GM23338 (cell line): ENCODE measurements at regions not wholly inside any gene's neighbourhood (a gene's known extent, or its start where the extent isn't known, plus 50 kb on each side); places are given as distances from the start of the nearest gene placed in this dataset.

Source experiments
- ATAC-seq: fragments of 200-7000 bp; cut with Tn5 transposase; 3 replicates; pipeline ENCODE4 v1.9.1; 2020
- DNase-seq: peaks from one replicate; pipeline ENCODE4 v3.0.0-alpha.2; 2015; ENCODE audit warnings: low spot score
- H2AFZ ChIP-seq: fragments of 200-600 bp; sonication (generic); 2 replicates; pipeline ENCODE4 v1.8.0; 2016; ENCODE audit warnings: antibody characterized with exemption, mild to moderate bottlenecking, moderate library complexity
- H3F3A ChIP-seq: fragments of 200-600 bp; sonication (generic); replicated peaks from 2 replicates; pipeline ENCODE4 v1.8.0; 2017; ENCODE audit warnings: antibody characterized with exemption, mixed run types, low read depth
- H3K27ac ChIP-seq: fragments of 200-600 bp; sonication (generic); 2 replicates; pipeline ENCODE4 v1.6.1; 2016; ENCODE audit warnings: low read depth
- H3K27me3 ChIP-seq: fragments of 200-600 bp; sonication (generic); 2 replicates; pipeline ENCODE4 v1.8.0; 2016; ENCODE audit warnings: mild to moderate bottlenecking, mixed run types, moderate library complexity; ENCODE audit not compliant: insufficient read depth
- H3K36me3 ChIP-seq: fragments of 200-600 bp; sonication (generic); 2 replicates; pipeline ENCODE4 v1.8.0; 2016; ENCODE audit warnings: mild to moderate bottlenecking; ENCODE audit not compliant: insufficient read depth
- H3K4me1 ChIP-seq: fragments of 200-600 bp; sonication (generic); 2 replicates; pipeline ENCODE4 v1.8.0; 2016; ENCODE audit warnings: mild to moderate bottlenecking, moderate library complexity; ENCODE audit not compliant: insufficient read depth
- H3K4me2 ChIP-seq: fragments of 200-600 bp; sonication (generic); 2 replicates; pipeline ENCODE4 v1.7.1; 2017; ENCODE audit warnings: mixed run types
- H3K4me3 ChIP-seq: fragments of 200-600 bp; sonication (generic); 2 replicates; pipeline ENCODE4 v1.6.1; 2016; ENCODE audit warnings: mixed run types
- H3K79me2 ChIP-seq: fragments of 200-600 bp; sonication (generic); replicated peaks from 2 replicates; pipeline ENCODE4 v1.8.0; 2017; ENCODE audit warnings: mild to moderate bottlenecking; ENCODE audit not compliant: insufficient read depth
- H3K9me2 ChIP-seq: fragments of 200-600 bp; sonication (generic); 2 replicates; pipeline ENCODE4 v1.8.0; 2017; ENCODE audit not compliant: insufficient read depth
- H4K20me1 ChIP-seq: fragments of 200-600 bp; sonication (generic); replicated peaks from 2 replicates; pipeline ENCODE4 v1.8.0; 2017; ENCODE audit warnings: mild to moderate bottlenecking; ENCODE audit not compliant: insufficient read depth
- H3K27ac Mint-ChIP-seq: 2 replicates; pipeline ENCODE4 v1.8.0; 2020; ENCODE audit warnings: inconsistent platforms, mild to moderate bottlenecking, moderate library complexity, mixed read lengths
- H3K27me3 Mint-ChIP-seq: 3 replicates; pipeline ENCODE4 v1.8.0; 2022; ENCODE audit warnings: low read depth, mild to moderate bottlenecking, moderate library complexity, mixed read lengths, inconsistent platforms; ENCODE audit not compliant: insufficient read depth, poor library complexity
- H3K36me3 Mint-ChIP-seq: 3 replicates; pipeline ENCODE4 v1.8.0; 2021; ENCODE audit warnings: low read depth, mild to moderate bottlenecking, inconsistent platforms, moderate library complexity, mixed read lengths
- H3K4me1 Mint-ChIP-seq: 3 replicates; pipeline ENCODE4 v1.8.0; 2020; ENCODE audit warnings: mild to moderate bottlenecking, inconsistent platforms, mixed read lengths
- H3K4me3 Mint-ChIP-seq: 3 replicates; pipeline ENCODE4 v1.8.0; 2021; ENCODE audit warnings: moderate library complexity, mild to moderate bottlenecking, inconsistent platforms, mixed read lengths
- H3K9me3 Mint-ChIP-seq: 3 replicates; pipeline ENCODE4 v1.8.0; 2020; ENCODE audit warnings: moderate library complexity, mild to moderate bottlenecking, inconsistent platforms, mixed read lengths
- CREB1 ChIP-seq: fragments of 250-450 bp; sonication (Bioruptor Pico); IDR thresholded peaks from 2 replicates; pipeline ENCODE4 v1.5.0; 2020; ENCODE audit warnings: low read depth, mild to moderate bottlenecking, moderate library complexity
- EZH2 ChIP-seq: fragments of 200-600 bp; sonication (generic); IDR thresholded peaks from one replicate; pipeline ENCODE4 v1.8.0; 2017; ENCODE audit warnings: antibody characterized with exemption, mild to moderate bottlenecking, low read depth; ENCODE audit not compliant: unreplicated experiment
- EZH2phosphoT487 ChIP-seq: fragments of 200-600 bp; sonication (generic); IDR thresholded peaks from one replicate; pipeline ENCODE4 v1.8.1; 2018; ENCODE audit warnings: antibody characterized with exemption; ENCODE audit not compliant: unreplicated experiment
- JUNB ChIP-seq: IDR thresholded peaks from one replicate; pipeline ENCODE4 v1.6.1; 2016; ENCODE audit warnings: antibody characterized with exemption; ENCODE audit not compliant: unreplicated experiment
- NANOG ChIP-seq: IDR thresholded peaks from 2 replicates; pipeline ENCODE4 v1.6.1; 2016; ENCODE audit warnings: antibody characterized with exemption, borderline replicate concordance
- POLR2AphosphoS5 ChIP-seq: IDR thresholded peaks from 2 replicates; pipeline ENCODE4 v1.6.1; 2016; ENCODE audit warnings: antibody characterized with exemption, low read depth
- STAT1 ChIP-seq: IDR thresholded peaks from one replicate; pipeline ENCODE4 v1.6.1; 2016; ENCODE audit warnings: antibody characterized with exemption; ENCODE audit not compliant: unreplicated experiment
- ZNF114 ChIP-seq: fragments of 250-450 bp; sonication (Bioruptor Pico); IDR thresholded peaks from 2 replicates; pipeline ENCODE4 v1.5.0; 2020; ENCODE audit warnings: mild to moderate bottlenecking, moderate library complexity
- ZNF331 ChIP-seq: fragments of 250-450 bp; sonication (Bioruptor Pico); IDR thresholded peaks from 2 replicates; pipeline ENCODE4 v1.5.0; 2020; ENCODE audit warnings: low read depth, mild to moderate bottlenecking, moderate library complexity
- TF ChIP-seq, protein P1 (sequence below), 2 experiments: fragments of 200-600 bp in 1 of 2; sonication (generic) in 1 of 2; conservative IDR thresholded peaks; 2 replicates each; pipeline versions ENCODE4 v1.5.1 to v1.6.1; 2016 to 2017; ENCODE audit warnings: antibody characterized with exemption in 2 of 2, low read depth in 2 of 2, mild to moderate bottlenecking in 2 of 2, moderate library complexity in 1 of 2
- TF ChIP-seq, protein P2 (sequence below): IDR thresholded peaks from 2 replicates; pipeline ENCODE4 v1.6.1; 2016; ENCODE audit warnings: antibody characterized with exemption
- TF ChIP-seq, protein P3 (sequence below): fragments of 250-450 bp; sonication (Bioruptor Pico); IDR thresholded peaks from 2 replicates; pipeline ENCODE4 v1.5.0; 2020; ENCODE audit warnings: mild to moderate bottlenecking, moderate library complexity
- TF ChIP-seq, protein P4 (sequence below): IDR thresholded peaks from one replicate; pipeline ENCODE4 v1.6.1; 2018; ENCODE audit warnings: antibody characterized with exemption; ENCODE audit not compliant: unreplicated experiment

DNA sequence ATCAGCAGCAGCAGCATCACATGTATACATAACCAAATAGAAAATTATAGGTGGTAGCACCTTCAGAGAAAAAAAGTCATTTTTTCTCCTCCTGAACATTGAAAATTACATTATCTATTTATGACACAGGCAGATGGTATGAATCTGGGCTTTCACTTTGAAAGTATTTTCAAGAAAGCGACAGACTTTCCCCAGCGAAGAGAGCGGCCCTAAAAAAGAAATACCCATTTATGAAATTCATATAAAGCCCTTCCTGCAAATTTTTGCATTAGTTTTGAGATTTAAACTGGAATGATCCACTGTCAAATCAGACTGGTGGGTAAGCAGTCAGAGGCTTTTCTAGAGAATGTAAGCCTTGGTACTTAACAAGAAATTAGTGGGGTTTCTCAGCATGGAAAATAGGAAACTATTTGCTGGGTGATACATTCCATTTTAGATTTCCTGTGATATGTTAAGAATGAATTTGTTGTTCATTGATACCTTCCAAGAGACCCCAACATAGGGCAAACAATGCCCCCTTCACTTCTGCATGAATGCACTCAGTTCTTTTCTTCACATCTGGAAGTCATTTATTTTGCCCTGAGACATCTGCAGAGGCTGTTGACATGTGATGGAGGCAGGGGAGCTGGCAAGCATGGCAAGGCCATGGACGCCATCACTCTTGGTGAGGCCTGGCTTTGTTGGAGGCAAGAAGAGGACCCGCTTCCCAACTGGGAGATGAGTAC, 147.0 kb downstream of the LINC00237 start:
- 0 out of 2 replicates have a peak, but pooled peaks cover 17% of the 10 kb centered on the region for H3K9me2 ChIP-seq
- no peaks in the 10 kb centered on the region for H4K20me1 ChIP-seq
- Mint-ChIP-seq H3K27ac (no peak overlapping the region), H3K9me3 (no peaks in the 10 kb centered on the region), H3K36me3 (no peaks in the 10 kb centered on the region), H3K4me1 (peaks cover 12% of the 10 kb centered on the region), H3K27me3 (no peaks in the 10 kb centered on the region), H3K4me3 (no peak overlapping the region)
- H3K4me2 ChIP-seq = no peak overlapping the region
- no peaks in the 10 kb centered on the region for H3K4me1 ChIP-seq
- H2AFZ ChIP-seq = no peak overlapping the region
- no peak overlapping the region for H3K4me3 ChIP-seq
- ATAC-seq (no peak), DNase-seq (no peak)
- TF ChIP-seq, protein P1, sequence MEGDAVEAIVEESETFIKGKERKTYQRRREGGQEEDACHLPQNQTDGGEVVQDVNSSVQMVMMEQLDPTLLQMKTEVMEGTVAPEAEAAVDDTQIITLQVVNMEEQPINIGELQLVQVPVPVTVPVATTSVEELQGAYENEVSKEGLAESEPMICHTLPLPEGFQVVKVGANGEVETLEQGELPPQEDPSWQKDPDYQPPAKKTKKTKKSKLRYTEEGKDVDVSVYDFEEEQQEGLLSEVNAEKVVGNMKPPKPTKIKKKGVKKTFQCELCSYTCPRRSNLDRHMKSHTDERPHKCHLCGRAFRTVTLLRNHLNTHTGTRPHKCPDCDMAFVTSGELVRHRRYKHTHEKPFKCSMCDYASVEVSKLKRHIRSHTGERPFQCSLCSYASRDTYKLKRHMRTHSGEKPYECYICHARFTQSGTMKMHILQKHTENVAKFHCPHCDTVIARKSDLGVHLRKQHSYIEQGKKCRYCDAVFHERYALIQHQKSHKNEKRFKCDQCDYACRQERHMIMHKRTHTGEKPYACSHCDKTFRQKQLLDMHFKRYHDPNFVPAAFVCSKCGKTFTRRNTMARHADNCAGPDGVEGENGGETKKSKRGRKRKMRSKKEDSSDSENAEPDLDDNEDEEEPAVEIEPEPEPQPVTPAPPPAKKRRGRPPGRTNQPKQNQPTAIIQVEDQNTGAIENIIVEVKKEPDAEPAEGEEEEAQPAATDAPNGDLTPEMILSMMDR (conservative IDR thresholded peaks at IDR 0.05; ENCODE audit: low read depth in 2 of 2) = no peak
- TF ChIP-seq, protein P2, sequence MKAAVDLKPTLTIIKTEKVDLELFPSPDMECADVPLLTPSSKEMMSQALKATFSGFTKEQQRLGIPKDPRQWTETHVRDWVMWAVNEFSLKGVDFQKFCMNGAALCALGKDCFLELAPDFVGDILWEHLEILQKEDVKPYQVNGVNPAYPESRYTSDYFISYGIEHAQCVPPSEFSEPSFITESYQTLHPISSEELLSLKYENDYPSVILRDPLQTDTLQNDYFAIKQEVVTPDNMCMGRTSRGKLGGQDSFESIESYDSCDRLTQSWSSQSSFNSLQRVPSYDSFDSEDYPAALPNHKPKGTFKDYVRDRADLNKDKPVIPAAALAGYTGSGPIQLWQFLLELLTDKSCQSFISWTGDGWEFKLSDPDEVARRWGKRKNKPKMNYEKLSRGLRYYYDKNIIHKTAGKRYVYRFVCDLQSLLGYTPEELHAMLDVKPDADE = no peak
- no peak for TF ChIP-seq EZH2phosphoT487
- no peak for TF ChIP-seq ZNF114 (CRISPR knock-in tag)
- no peak for TF ChIP-seq CREB1 (CRISPR knock-in tag)
- no peak for TF ChIP-seq NANOG
- no peak for TF ChIP-seq JUNB
- TF ChIP-seq POLR2AphosphoS5 = no peak
- no peak for TF ChIP-seq EZH2
- TF ChIP-seq, protein P3, sequence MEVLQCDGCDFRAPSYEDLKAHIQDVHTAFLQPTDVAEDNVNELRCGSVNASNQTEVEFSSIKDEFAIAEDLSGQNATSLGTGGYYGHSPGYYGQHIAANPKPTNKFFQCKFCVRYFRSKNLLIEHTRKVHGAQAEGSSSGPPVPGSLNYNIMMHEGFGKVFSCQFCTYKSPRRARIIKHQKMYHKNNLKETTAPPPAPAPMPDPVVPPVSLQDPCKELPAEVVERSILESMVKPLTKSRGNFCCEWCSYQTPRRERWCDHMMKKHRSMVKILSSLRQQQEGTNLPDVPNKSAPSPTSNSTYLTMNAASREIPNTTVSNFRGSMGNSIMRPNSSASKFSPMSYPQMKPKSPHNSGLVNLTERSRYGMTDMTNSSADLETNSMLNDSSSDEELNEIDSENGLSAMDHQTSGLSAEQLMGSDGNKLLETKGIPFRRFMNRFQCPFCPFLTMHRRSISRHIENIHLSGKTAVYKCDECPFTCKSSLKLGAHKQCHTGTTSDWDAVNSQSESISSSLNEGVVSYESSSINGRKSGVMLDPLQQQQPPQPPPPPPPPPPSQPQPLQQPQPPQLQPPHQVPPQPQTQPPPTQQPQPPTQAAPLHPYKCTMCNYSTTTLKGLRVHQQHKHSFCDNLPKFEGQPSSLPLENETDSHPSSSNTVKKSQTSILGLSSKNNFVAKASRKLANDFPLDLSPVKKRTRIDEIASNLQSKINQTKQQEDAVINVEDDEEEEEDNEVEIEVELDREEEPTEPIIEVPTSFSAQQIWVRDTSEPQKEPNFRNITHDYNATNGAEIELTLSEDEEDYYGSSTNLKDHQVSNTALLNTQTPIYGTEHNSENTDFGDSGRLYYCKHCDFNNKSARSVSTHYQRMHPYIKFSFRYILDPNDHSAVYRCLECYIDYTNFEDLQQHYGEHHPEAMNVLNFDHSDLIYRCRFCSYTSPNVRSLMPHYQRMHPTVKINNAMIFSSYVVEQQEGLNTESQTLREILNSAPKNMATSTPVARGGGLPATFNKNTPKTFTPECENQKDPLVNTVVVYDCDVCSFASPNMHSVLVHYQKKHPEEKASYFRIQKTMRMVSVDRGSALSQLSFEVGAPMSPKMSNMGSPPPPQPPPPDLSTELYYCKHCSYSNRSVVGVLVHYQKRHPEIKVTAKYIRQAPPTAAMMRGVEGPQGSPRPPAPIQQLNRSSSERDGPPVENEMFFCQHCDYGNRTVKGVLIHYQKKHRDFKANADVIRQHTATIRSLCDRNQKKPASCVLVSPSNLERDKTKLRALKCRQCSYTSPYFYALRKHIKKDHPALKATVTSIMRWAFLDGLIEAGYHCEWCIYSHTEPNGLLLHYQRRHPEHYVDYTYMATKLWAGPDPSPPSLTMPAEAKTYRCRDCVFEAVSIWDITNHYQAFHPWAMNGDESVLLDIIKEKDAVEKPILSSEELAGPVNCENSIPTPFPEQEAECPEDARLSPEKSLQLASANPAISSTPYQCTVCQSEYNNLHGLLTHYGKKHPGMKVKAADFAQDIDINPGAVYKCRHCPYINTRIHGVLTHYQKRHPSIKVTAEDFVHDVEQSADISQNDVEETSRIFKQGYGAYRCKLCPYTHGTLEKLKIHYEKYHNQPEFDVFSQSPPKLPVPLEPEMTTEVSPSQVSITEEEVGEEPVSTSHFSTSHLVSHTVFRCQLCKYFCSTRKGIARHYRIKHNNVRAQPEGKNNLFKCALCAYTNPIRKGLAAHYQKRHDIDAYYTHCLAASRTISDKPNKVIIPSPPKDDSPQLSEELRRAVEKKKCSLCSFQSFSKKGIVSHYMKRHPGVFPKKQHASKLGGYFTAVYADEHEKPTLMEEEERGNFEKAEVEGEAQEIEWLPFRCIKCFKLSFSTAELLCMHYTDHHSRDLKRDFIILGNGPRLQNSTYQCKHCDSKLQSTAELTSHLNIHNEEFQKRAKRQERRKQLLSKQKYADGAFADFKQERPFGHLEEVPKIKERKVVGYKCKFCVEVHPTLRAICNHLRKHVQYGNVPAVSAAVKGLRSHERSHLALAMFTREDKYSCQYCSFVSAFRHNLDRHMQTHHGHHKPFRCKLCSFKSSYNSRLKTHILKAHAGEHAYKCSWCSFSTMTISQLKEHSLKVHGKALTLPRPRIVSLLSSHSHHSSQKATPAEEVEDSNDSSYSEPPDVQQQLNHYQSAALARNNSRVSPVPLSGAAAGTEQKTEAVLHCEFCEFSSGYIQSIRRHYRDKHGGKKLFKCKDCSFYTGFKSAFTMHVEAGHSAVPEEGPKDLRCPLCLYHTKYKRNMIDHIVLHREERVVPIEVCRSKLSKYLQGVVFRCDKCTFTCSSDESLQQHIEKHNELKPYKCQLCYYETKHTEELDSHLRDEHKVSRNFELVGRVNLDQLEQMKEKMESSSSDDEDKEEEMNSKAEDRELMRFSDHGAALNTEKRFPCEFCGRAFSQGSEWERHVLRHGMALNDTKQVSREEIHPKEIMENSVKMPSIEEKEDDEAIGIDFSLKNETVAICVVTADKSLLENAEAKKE (CRISPR knock-in tag) = no peak
- TF ChIP-seq ZNF331 (CRISPR knock-in tag) = no peak
- TF ChIP-seq, protein P4, sequence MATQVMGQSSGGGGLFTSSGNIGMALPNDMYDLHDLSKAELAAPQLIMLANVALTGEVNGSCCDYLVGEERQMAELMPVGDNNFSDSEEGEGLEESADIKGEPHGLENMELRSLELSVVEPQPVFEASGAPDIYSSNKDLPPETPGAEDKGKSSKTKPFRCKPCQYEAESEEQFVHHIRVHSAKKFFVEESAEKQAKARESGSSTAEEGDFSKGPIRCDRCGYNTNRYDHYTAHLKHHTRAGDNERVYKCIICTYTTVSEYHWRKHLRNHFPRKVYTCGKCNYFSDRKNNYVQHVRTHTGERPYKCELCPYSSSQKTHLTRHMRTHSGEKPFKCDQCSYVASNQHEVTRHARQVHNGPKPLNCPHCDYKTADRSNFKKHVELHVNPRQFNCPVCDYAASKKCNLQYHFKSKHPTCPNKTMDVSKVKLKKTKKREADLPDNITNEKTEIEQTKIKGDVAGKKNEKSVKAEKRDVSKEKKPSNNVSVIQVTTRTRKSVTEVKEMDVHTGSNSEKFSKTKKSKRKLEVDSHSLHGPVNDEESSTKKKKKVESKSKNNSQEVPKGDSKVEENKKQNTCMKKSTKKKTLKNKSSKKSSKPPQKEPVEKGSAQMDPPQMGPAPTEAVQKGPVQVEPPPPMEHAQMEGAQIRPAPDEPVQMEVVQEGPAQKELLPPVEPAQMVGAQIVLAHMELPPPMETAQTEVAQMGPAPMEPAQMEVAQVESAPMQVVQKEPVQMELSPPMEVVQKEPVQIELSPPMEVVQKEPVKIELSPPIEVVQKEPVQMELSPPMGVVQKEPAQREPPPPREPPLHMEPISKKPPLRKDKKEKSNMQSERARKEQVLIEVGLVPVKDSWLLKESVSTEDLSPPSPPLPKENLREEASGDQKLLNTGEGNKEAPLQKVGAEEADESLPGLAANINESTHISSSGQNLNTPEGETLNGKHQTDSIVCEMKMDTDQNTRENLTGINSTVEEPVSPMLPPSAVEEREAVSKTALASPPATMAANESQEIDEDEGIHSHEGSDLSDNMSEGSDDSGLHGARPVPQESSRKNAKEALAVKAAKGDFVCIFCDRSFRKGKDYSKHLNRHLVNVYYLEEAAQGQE = no peak
- no peak for TF ChIP-seq STAT1
- no peaks in the 10 kb centered on the region for H3K36me3 ChIP-seq
- no peak overlapping the region for H3K27ac ChIP-seq
- H3K27me3 ChIP-seq = no peaks in the 10 kb centered on the region
- H3F3A ChIP-seq = no peaks in the 10 kb centered on the region
- H3K79me2 ChIP-seq = no peaks in the 10 kb centered on the region
